Osteoblast (primary cell): ENCODE measurements at regions not wholly inside any gene's neighbourhood (a gene's known extent, or its start where the extent isn't known, plus 50 kb on each side); places are given as distances from the start of the nearest gene placed in this dataset.
"Not testable (repeated sequence)": the region's sequence is repeated elsewhere in the genome, so short reads cannot be mapped to it uniquely, and the experiment has no call there.

Experiments used
- DNase-seq: peaks from one replicate; pipeline ENCODE4 v3.0.0; 2011; ENCODE audit warnings: low spot score, mixed read lengths; ENCODE audit not compliant: insufficient read length; ENCODE audit errors: missing footprints
- H2AFZ ChIP-seq: 2 replicates; pipeline ENCODE4 v1.6.0; 2011; ENCODE audit warnings: mild to moderate bottlenecking, low read length
- H3K27ac ChIP-seq: 2 replicates; pipeline ENCODE4 v1.5.1; 2011; ENCODE audit warnings: mild to moderate bottlenecking, low read depth, low read length, moderate library complexity
- H3K27me3 ChIP-seq: 2 replicates; pipeline ENCODE4 v1.6.0; 2012; ENCODE audit warnings: mild to moderate bottlenecking, control low read depth, inconsistent platforms, low read length, moderate library complexity; ENCODE audit not compliant: insufficient read depth
- H3K36me3 ChIP-seq: 2 replicates; pipeline ENCODE4 v1.5.1; 2011; ENCODE audit warnings: mild to moderate bottlenecking, low read length, control low read depth, moderate library complexity; ENCODE audit not compliant: insufficient read depth
- H3K4me1 ChIP-seq: 2 replicates; pipeline ENCODE4 v1.5.1; 2011; ENCODE audit warnings: mild to moderate bottlenecking, low read length, control low read depth, moderate library complexity; ENCODE audit not compliant: insufficient read depth
- H3K4me2 ChIP-seq: 2 replicates; pipeline ENCODE4 v1.6.0; 2011; ENCODE audit warnings: mild to moderate bottlenecking, low read length; ENCODE audit not compliant: insufficient read depth
- H3K4me3 ChIP-seq: fragments of 200-600 bp; sonication (generic); 3 replicates; pipeline ENCODE4 v1.5.1; 2012; ENCODE audit warnings: mild to moderate bottlenecking, low read length, inconsistent platforms; ENCODE audit not compliant: insufficient read depth
- H3K79me2 ChIP-seq: 2 replicates; pipeline ENCODE4 v1.6.0; 2012; ENCODE audit warnings: mild to moderate bottlenecking, low read length, control low read depth, inconsistent platforms; ENCODE audit not compliant: insufficient read depth
- H3K9me3 ChIP-seq: 2 replicates; pipeline ENCODE4 v1.5.1; 2011; ENCODE audit warnings: low read depth, low read length, control low read depth
- H4K20me1 ChIP-seq: 2 replicates; pipeline ENCODE4 v1.6.0; 2012; ENCODE audit warnings: mild to moderate bottlenecking, low read length, control low read depth; ENCODE audit not compliant: insufficient read depth
- CTCF ChIP-seq: IDR thresholded peaks from 2 replicates; pipeline ENCODE4 v1.5.1; 2011; ENCODE audit warnings: mild to moderate bottlenecking, low read depth, low read length, moderate library complexity; ENCODE audit errors: extremely low read depth

GRCh38 chr5:116872986-116873385, 298.4 kb upstream of the SEMA6A start:
- Histone ChIP-seq H3K36me3 (no peaks in the 10 kb centered on the region), H3K9me3 (no peaks in the 10 kb centered on the region), H3K27me3 (no peaks in the 10 kb centered on the region), H3K79me2 (no peaks in the 10 kb centered on the region), H3K27ac (no peak overlapping the region), H3K4me3 (no peak overlapping the region), H2AFZ (no peak overlapping the region), H3K4me2 (no peak overlapping the region), H3K4me1 (no peaks in the 10 kb centered on the region), H4K20me1 (no peaks in the 10 kb centered on the region)
- TF ChIP-seq CTCF: no peak
- DNase-seq: no peak

GRCh38 chr5:116872486-116872885, 297.9 kb upstream of the SEMA6A start:
- H3K9me3 ChIP-seq: no peaks in the 10 kb centered on the region
- no peak for TF ChIP-seq CTCF
- H3K36me3 ChIP-seq: no peaks in the 10 kb centered on the region
- H3K4me2 ChIP-seq: no peak overlapping the region
- no peak for DNase-seq
- H3K27me3 ChIP-seq: no peaks in the 10 kb centered on the region
- no peaks in the 10 kb centered on the region for H3K79me2 ChIP-seq
- H4K20me1 ChIP-seq: no peaks in the 10 kb centered on the region
- H3K4me3 ChIP-seq: no peak overlapping the region
- H3K4me1 ChIP-seq: no peaks in the 10 kb centered on the region
- no peak overlapping the region for H2AFZ ChIP-seq
- H3K27ac ChIP-seq: no peak overlapping the region

GRCh38 chr5:116867825-116868224, 293.2 kb upstream of the SEMA6A start:
- not testable (repeated sequence) for H3K4me3 ChIP-seq, H4K20me1 ChIP-seq, H3K4me2 ChIP-seq, H3K4me1 ChIP-seq, H3K36me3 ChIP-seq, DNase-seq, H3K9me3 ChIP-seq, H3K27me3 ChIP-seq, H3K27ac ChIP-seq, H2AFZ ChIP-seq, H3K79me2 ChIP-seq

GRCh38 chr5:116865651-116866050, 291.0 kb upstream of the SEMA6A start:
- Histone ChIP-seq H3K79me2 (no peaks in the 10 kb centered on the region), H4K20me1 (no peaks in the 10 kb centered on the region), H3K9me3 (no peaks in the 10 kb centered on the region), H2AFZ (no peak overlapping the region), H3K4me3 (no peak overlapping the region), H3K4me1 (no peaks in the 10 kb centered on the region), H3K27ac (no peak overlapping the region), H3K27me3 (no peaks in the 10 kb centered on the region), H3K36me3 (no peaks in the 10 kb centered on the region), H3K4me2 (no peak overlapping the region)
- no peak for DNase-seq
- TF ChIP-seq CTCF: no peak

GRCh38 chr5:116864838-116865190, 290.2 kb upstream of the SEMA6A start:
- no peak overlapping the region for H3K4me2 ChIP-seq
- H3K27me3 ChIP-seq: no peaks in the 10 kb centered on the region
- no peaks in the 10 kb centered on the region for H4K20me1 ChIP-seq
- H3K9me3 ChIP-seq: no peaks in the 10 kb centered on the region
- H2AFZ ChIP-seq: no peak overlapping the region
- no peaks in the 10 kb centered on the region for H3K4me1 ChIP-seq
- DNase-seq: no peak
- no peak overlapping the region for H3K27ac ChIP-seq
- H3K36me3 ChIP-seq: no peaks in the 10 kb centered on the region
- no peak overlapping the region for H3K4me3 ChIP-seq
- no peaks in the 10 kb centered on the region for H3K79me2 ChIP-seq
- no peak for TF ChIP-seq CTCF
